ENCODE measurements at regions not wholly inside any gene's neighbourhood (a gene's known extent, or its start where the extent isn't known, plus 50 kb on each side); places are given as distances from the start of the nearest gene placed in this dataset.

GRCh38 chr16:85168732-85169256 is 56.5 kb upstream of the CIBAR2 start:
- WGBS (ENCODE audit: insufficient coverage) = 3% methylated on average over 29 of the region's 54 CpGs
- H3K27ac ChIP-seq (ENCODE audit: low read depth, low read length) = no peak overlapping the region
- no peaks in the 10 kb centered on the region for H3K9me3 ChIP-seq (ENCODE audit: control insufficient read depth, insufficient read depth, low read length)
- peaks cover 20% of the 10 kb centered on the region for H3K27me3 ChIP-seq (ENCODE audit: control insufficient read depth, insufficient read depth, low read length)
- peaks cover 76% of the 10 kb centered on the region for H3K4me1 ChIP-seq (ENCODE audit: control insufficient read depth, insufficient read depth, low read length)
- peak in 2 of 6 donors; percentile 74 to 79 for DNase-seq (ENCODE audit: low read depth in 4 of 6, low spot score in 6 of 6)
- H3K4me3 ChIP-seq (ENCODE audit: low read depth, low read length) = peak overlapping the region; percentile 45
- H3K36me3 ChIP-seq (ENCODE audit: control insufficient read depth, insufficient read depth, low read length) = peaks cover 12% of the 10 kb centered on the region

DNA sequence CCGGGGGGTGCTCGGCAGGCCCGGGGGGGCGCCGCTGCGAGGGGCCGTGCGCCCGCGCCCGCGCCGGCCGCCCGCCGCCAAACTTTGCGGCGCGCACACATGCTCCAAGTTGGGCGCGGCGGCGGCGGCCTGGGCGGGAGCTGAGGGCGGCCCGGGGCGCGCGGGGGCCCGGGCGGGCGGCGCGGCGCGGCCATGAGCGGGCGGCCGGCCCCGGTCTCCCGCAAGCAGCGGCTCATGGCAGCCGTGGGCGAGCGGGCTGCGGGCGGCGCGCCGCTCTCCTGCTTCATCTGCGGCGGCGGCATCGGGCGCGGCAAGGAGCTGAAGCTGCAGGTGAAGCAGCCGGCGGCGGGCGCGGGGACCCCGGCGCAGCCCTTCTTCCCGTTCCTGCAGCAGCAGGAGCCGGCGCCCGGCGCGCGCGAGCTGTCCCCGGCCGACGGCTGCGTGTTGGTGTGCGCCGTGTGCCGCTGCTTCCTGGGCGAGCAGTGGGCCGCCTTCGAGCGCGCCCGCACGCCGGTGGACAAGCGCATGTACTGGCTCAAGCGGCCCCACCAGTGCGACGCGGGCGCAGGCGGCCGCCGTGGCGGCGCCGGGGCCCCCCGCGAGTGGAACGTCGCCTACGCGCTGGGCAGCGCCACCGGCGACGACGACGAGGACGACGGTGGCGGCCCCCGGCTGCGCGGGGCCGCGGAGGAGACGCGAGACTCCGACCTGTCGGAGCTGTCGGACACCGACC is 57.2 kb upstream of the CIBAR2 start:
- Histone ChIP-seq H3K9me3 (ENCODE audit: control insufficient read depth, insufficient read depth, low read length) (no peaks in the 10 kb centered on the region), H3K36me3 (ENCODE audit: control insufficient read depth, insufficient read depth, low read length) (peaks cover 12% of the 10 kb centered on the region), H3K4me3 (ENCODE audit: low read depth, low read length) (no peak overlapping the region), H3K4me1 (ENCODE audit: control insufficient read depth, insufficient read depth, low read length) (peaks cover 83% of the 10 kb centered on the region), H3K27me3 (ENCODE audit: control insufficient read depth, insufficient read depth, low read length) (peaks cover 20% of the 10 kb centered on the region), H3K27ac (ENCODE audit: low read depth, low read length) (no peak overlapping the region)
- under 1% methylated on average over 125 of the region's 125 CpGs for WGBS (ENCODE audit: insufficient coverage)
- DNase-seq (ENCODE audit: low read depth in 4 of 6, low spot score in 6 of 6) = peak in 2 of 6 donors; percentile 64 to 67

DNA sequence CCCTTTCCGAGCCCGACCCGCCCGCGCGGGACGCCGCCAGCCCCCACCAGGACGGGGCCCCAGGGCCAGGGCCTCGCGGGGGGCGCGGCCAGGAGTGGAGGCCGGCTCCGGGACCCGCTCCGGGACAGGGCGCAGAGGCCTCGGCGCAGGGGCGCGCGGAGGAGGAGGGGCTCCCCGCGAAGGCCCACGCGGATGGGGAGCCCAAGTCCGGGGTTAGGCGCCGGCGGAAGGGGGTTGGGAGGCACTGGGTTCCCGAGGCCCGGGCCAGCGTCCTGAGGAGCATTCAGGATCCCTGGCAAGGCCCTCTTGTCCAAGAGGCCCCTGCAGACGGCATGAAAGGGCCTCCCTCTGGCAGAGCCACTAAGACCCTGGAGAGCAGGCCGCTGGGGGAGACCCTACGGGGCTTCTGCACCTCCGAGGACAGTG is 57.8 kb upstream of the CIBAR2 start:
- Histone ChIP-seq H3K27ac (ENCODE audit: low read depth, low read length) (no peak overlapping the region), H3K36me3 (ENCODE audit: control insufficient read depth, insufficient read depth, low read length) (peaks cover 12% of the 10 kb centered on the region), H3K9me3 (ENCODE audit: control insufficient read depth, insufficient read depth, low read length) (no peaks in the 10 kb centered on the region), H3K4me1 (ENCODE audit: control insufficient read depth, insufficient read depth, low read length) (peaks cover 84% of the 10 kb centered on the region), H3K4me3 (ENCODE audit: low read depth, low read length) (no peak overlapping the region), H3K27me3 (ENCODE audit: control insufficient read depth, insufficient read depth, low read length) (peaks cover 20% of the 10 kb centered on the region)
- 5% methylated on average over 38 of the region's 38 CpGs for WGBS (ENCODE audit: insufficient coverage)
- DNase-seq (ENCODE audit: low read depth in 4 of 6, low spot score in 6 of 6) = no peak

DNA sequence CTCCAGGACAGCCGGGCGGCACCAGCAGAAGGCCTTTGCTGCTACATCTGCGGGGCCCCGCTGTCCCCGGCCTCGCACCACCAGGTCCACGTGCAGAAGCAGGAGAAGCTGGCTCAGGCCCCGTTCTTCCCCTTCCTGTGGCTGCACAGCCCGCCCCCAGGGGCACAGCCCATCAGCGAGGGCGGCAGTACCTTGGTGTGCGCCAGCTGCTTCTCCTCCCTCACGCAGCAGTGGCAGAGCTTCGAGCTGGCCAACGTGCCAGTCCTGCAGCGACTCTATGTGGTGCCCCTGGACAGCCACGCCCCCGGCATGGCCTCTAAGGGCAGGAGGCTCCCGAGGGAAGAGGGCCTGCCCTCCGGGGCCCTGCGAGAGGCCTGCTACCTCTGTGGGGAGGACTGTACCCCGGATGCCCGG is 58.3 kb upstream of the CIBAR2 start:
- Histone ChIP-seq H3K27me3 (ENCODE audit: control insufficient read depth, insufficient read depth, low read length) (peaks cover 22% of the 10 kb centered on the region), H3K27ac (ENCODE audit: low read depth, low read length) (no peak overlapping the region), H3K36me3 (ENCODE audit: control insufficient read depth, insufficient read depth, low read length) (peaks cover 12% of the 10 kb centered on the region), H3K4me1 (ENCODE audit: control insufficient read depth, insufficient read depth, low read length) (peaks cover 84% of the 10 kb centered on the region), H3K4me3 (ENCODE audit: low read depth, low read length) (no peak overlapping the region), H3K9me3 (ENCODE audit: control insufficient read depth, insufficient read depth, low read length) (no peaks in the 10 kb centered on the region)
- DNase-seq (ENCODE audit: low read depth in 4 of 6, low spot score in 6 of 6) = no peak
- WGBS (ENCODE audit: insufficient coverage) = 72% methylated on average over 20 of the region's 23 CpGs

DNA sequence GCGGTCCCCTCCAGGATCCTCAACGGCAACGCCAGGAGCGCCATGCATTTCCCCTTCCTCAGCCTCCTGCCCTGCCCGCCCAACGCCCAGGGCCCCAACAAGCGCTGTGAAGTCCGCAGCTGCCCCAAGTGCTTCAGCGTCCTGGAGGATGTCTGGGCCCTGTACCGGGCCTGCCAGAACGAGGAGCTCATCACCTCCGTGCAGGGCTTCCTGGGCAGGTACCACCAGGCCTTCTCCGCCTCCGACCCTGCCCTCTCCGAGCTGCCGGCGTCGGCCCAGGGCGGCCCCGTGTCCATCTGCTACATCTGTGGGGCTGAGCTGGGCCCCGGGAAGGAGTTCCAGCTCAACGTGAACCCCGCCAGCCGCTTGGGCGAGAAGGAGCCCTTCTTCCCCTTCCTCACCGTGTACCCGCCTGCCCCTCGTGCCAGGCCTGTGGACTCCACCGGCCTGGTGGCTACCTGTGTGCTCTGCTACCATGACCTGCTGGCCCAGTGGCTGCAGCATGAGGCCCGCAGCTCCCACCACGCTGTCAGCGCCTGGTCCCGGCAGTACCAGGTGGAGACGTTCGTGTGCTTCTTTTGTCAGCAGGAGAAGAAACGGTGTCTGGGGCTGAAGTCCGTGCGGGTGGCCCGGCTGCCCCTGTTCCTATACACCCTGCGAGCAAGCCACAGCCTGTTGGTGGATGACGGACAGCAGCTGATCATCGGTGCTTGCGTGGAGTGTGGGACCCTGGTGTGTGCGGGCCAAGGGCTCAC is 58.9 kb upstream of the CIBAR2 start:
- WGBS (ENCODE audit: insufficient coverage) = 89% methylated on average over 44 of the region's 44 CpGs
- H3K27ac ChIP-seq (ENCODE audit: low read depth, low read length) = no peak overlapping the region
- no peaks in the 10 kb centered on the region for H3K9me3 ChIP-seq (ENCODE audit: control insufficient read depth, insufficient read depth, low read length)
- DNase-seq (ENCODE audit: low read depth in 4 of 6, low spot score in 6 of 6) = no peak
- peaks cover 22% of the 10 kb centered on the region for H3K27me3 ChIP-seq (ENCODE audit: control insufficient read depth, insufficient read depth, low read length)
- peak overlapping the region; percentile 9 for H3K4me3 ChIP-seq (ENCODE audit: low read depth, low read length)
- H3K4me1 ChIP-seq (ENCODE audit: control insufficient read depth, insufficient read depth, low read length) = peaks cover 81% of the 10 kb centered on the region
- H3K36me3 ChIP-seq (ENCODE audit: control insufficient read depth, insufficient read depth, low read length) = peaks cover 12% of the 10 kb centered on the region

DNA sequence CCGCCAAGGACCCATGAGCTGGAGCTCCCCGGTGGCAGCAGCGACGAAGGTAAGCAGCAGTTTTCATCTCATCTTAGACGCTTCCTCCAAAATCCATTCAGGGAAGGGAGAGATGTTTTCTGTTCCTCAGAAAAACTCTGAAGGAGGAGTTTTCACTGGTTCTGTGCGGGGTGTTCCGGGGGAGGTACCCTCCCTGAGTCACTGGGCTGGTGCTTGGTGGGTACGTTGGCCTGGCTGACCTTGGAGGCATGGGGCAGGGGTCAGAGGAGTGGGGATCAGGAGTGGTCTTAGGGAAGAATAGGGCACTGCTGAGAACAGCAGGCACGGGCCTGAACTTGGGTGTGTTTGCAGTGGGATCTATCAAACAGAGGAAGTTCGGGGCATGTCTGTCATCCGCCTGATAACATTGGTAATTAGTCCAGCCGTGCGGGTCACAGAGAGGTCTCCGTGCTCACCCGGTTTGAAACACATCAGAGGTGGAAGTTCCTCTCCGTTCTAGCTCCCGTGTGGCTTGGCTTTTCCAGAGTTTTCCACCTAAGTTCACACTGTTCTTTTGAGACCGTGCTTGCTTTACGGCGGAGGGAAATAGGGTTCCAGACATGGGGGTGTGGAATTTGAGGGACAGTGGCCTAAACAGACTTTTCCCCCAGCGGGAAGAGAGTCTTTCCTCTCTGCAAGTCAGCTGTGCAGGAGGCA is 59.6 kb upstream of the CIBAR2 start:
- Histone ChIP-seq H3K27me3 (ENCODE audit: control insufficient read depth, insufficient read depth, low read length) (peaks cover 22% of the 10 kb centered on the region), H3K4me1 (ENCODE audit: control insufficient read depth, insufficient read depth, low read length) (peaks cover 83% of the 10 kb centered on the region), H3K36me3 (ENCODE audit: control insufficient read depth, insufficient read depth, low read length) (peaks cover 16% of the 10 kb centered on the region), H3K4me3 (ENCODE audit: low read depth, low read length) (peak overlapping the region; percentile 14), H3K27ac (ENCODE audit: low read depth, low read length) (no peak overlapping the region), H3K9me3 (ENCODE audit: control insufficient read depth, insufficient read depth, low read length) (no peaks in the 10 kb centered on the region)
- DNase-seq (ENCODE audit: low read depth in 4 of 6, low spot score in 6 of 6) = no peak
- WGBS (ENCODE audit: insufficient coverage) = 58% methylated on average over 15 of the region's 21 CpGs

GRCh38 chr16:85172455-85173145 is 60.3 kb upstream of the CIBAR2 start:
- peaks cover 25% of the 10 kb centered on the region for H3K27me3 ChIP-seq (ENCODE audit: control insufficient read depth, insufficient read depth, low read length)
- H3K4me3 ChIP-seq (ENCODE audit: low read depth, low read length) = peak overlapping the region; percentile 14
- H3K9me3 ChIP-seq (ENCODE audit: control insufficient read depth, insufficient read depth, low read length) = no peaks in the 10 kb centered on the region
- 29% methylated on average over 27 of the region's 28 CpGs for WGBS (ENCODE audit: insufficient coverage)
- no peak overlapping the region for H3K27ac ChIP-seq (ENCODE audit: low read depth, low read length)
- peaks cover 81% of the 10 kb centered on the region for H3K4me1 ChIP-seq (ENCODE audit: control insufficient read depth, insufficient read depth, low read length)
- peak in 2 of 6 donors; percentile 64 to 87 for DNase-seq (ENCODE audit: low read depth in 4 of 6, low spot score in 6 of 6)
- H3K36me3 ChIP-seq (ENCODE audit: control insufficient read depth, insufficient read depth, low read length) = peaks cover 16% of the 10 kb centered on the region

DNA sequence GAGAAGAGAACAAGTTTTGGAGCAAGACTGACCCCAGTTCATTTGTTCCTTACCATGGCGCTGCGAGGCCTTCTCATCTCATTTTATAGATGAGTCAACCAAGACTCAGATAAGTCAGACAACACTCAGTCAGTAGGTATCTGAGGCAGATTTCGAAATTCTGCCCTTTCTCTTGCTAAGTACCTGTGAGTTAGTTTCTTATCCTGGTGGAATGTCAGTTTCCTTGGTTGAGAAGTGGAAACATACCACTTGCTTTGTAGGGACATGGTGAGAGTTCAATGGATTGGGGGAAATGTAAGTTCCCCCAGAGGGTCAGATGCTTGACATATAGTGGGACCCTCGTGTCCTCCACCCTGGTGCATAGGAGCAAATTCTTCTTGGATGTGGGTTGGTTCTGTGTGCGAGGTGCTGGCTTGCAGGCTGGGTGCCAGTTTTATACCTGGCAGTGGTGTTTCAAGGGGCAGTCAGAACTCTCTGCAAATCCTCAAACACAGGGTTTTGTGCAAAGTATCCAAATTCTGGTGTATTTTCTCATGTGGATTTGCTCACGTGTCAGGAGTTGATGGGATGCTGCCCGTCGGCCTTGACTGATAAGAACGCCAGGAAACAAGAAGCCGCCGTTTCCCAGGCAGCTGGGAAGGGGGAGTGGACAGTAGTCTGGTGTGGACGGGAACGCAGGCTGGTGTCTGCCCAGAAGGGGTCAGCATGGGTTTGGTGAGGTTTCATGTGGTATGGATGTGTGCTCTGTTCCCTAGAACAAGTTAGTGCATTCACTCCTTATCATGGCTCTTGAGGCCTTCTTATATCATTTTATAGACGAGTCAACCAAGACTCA is 61.1 kb upstream of the CIBAR2 start:
- no peak overlapping the region for H3K27ac ChIP-seq (ENCODE audit: low read depth, low read length)
- H3K9me3 ChIP-seq (ENCODE audit: control insufficient read depth, insufficient read depth, low read length) = no peaks in the 10 kb centered on the region
- WGBS (ENCODE audit: insufficient coverage) = 68% methylated on average over 11 of the region's 14 CpGs
- peaks cover 73% of the 10 kb centered on the region for H3K4me1 ChIP-seq (ENCODE audit: control insufficient read depth, insufficient read depth, low read length)
- H3K4me3 ChIP-seq (ENCODE audit: low read depth, low read length) = no peak overlapping the region
- no peak for DNase-seq (ENCODE audit: low read depth in 4 of 6, low spot score in 6 of 6)
- H3K27me3 ChIP-seq (ENCODE audit: control insufficient read depth, insufficient read depth, low read length) = peaks cover 25% of the 10 kb centered on the region
- H3K36me3 ChIP-seq (ENCODE audit: control insufficient read depth, insufficient read depth, low read length) = peaks cover 16% of the 10 kb centered on the region

Measured in spinal cord (tissue), 9 donors.